ENCODE measurements at regions not wholly inside any gene's neighbourhood (a gene's known extent, or its start where the extent isn't known, plus 50 kb on each side); places are given as distances from the start of the nearest gene placed in this dataset.

DNA sequence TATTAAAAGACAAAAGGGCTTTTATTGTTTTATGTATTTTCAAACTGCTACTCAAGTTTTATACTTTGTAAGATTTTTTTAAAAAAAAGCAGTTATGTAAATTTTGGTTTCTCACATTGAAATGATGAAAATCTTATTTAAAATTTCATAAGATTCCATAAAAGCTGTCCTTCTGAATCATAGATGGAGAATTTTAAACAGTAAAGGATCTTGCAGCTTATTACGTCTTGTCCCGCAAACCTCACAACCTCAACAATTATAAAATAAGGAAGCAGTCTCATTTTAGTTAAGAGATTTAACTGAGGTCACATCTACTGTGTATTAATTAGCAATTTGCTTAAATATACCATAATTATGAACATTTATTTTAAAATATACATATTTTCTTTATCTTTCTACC is 581.0 kb upstream of the SPRY2 start:
- Histone ChIP-seq H3K27ac (replicated peaks) (no peak overlapping the region), H3K4me3 (replicated peaks; ENCODE audit: insufficient read depth, low read length) (no peak overlapping the region), H3K27me3 (ENCODE audit: insufficient read depth, poor library complexity, severe bottlenecking) (no peaks in the 10 kb centered on the region)
- TF ChIP-seq GABPA (IDR thresholded peaks at IDR 0.05; ENCODE audit: low read depth) = no peak
- TF ChIP-seq, protein P1, sequence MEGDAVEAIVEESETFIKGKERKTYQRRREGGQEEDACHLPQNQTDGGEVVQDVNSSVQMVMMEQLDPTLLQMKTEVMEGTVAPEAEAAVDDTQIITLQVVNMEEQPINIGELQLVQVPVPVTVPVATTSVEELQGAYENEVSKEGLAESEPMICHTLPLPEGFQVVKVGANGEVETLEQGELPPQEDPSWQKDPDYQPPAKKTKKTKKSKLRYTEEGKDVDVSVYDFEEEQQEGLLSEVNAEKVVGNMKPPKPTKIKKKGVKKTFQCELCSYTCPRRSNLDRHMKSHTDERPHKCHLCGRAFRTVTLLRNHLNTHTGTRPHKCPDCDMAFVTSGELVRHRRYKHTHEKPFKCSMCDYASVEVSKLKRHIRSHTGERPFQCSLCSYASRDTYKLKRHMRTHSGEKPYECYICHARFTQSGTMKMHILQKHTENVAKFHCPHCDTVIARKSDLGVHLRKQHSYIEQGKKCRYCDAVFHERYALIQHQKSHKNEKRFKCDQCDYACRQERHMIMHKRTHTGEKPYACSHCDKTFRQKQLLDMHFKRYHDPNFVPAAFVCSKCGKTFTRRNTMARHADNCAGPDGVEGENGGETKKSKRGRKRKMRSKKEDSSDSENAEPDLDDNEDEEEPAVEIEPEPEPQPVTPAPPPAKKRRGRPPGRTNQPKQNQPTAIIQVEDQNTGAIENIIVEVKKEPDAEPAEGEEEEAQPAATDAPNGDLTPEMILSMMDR (IDR thresholded peaks at IDR 0.05; ENCODE audit: insufficient read depth, low read length) = no peak
- TF ChIP-seq SPI1 (IDR thresholded peaks at IDR 0.05; ENCODE audit: borderline replicate concordance, low read depth) = no peak
- no peak for TF ChIP-seq POLR2AphosphoS5 (IDR thresholded peaks at IDR 0.05; ENCODE audit: low read depth)
- TF ChIP-seq, protein P2, sequence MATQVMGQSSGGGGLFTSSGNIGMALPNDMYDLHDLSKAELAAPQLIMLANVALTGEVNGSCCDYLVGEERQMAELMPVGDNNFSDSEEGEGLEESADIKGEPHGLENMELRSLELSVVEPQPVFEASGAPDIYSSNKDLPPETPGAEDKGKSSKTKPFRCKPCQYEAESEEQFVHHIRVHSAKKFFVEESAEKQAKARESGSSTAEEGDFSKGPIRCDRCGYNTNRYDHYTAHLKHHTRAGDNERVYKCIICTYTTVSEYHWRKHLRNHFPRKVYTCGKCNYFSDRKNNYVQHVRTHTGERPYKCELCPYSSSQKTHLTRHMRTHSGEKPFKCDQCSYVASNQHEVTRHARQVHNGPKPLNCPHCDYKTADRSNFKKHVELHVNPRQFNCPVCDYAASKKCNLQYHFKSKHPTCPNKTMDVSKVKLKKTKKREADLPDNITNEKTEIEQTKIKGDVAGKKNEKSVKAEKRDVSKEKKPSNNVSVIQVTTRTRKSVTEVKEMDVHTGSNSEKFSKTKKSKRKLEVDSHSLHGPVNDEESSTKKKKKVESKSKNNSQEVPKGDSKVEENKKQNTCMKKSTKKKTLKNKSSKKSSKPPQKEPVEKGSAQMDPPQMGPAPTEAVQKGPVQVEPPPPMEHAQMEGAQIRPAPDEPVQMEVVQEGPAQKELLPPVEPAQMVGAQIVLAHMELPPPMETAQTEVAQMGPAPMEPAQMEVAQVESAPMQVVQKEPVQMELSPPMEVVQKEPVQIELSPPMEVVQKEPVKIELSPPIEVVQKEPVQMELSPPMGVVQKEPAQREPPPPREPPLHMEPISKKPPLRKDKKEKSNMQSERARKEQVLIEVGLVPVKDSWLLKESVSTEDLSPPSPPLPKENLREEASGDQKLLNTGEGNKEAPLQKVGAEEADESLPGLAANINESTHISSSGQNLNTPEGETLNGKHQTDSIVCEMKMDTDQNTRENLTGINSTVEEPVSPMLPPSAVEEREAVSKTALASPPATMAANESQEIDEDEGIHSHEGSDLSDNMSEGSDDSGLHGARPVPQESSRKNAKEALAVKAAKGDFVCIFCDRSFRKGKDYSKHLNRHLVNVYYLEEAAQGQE (IDR thresholded peaks at IDR 0.05; ENCODE audit: insufficient replicate concordance, low read depth) = no peak
- DNase-seq (ENCODE audit: low read depth in 1 of 2, low spot score in 1 of 2) = no peak

DNA sequence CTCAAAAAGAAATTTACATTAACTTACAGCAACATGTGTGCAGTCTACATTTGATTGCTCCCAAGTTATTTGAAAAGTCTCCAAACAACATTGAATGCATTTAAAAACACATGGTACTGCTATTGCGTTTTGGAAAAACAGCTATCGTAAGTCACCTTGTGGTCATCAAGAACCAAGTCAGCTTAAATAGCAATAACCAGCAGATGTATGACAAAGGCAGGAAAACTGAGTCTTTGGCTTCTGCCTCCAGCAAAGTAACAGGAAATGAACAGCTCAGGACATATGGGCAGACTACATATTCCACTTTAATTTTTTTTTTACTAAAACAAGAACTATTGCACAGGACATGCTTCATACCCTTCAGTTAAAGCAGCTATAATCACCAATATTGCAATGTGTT is 580.6 kb upstream of the SPRY2 start:
- H3K27ac ChIP-seq (replicated peaks) = no peak overlapping the region
- no peak overlapping the region for H3K4me3 ChIP-seq (replicated peaks; ENCODE audit: insufficient read depth, low read length)
- no peak for DNase-seq (ENCODE audit: low read depth in 1 of 2, low spot score in 1 of 2)
- H3K27me3 ChIP-seq (ENCODE audit: insufficient read depth, poor library complexity, severe bottlenecking) = no peaks in the 10 kb centered on the region
- TF ChIP-seq GABPA (IDR thresholded peaks at IDR 0.05; ENCODE audit: low read depth) (no peak), SPI1 (IDR thresholded peaks at IDR 0.05; ENCODE audit: borderline replicate concordance, low read depth) (no peak), POLR2AphosphoS5 (IDR thresholded peaks at IDR 0.05; ENCODE audit: low read depth) (no peak)
- TF ChIP-seq, protein P2 (IDR thresholded peaks at IDR 0.05; ENCODE audit: insufficient replicate concordance, low read depth) = no peak
- TF ChIP-seq, protein P1 (IDR thresholded peaks at IDR 0.05; ENCODE audit: insufficient read depth, low read length) = no peak

DNA sequence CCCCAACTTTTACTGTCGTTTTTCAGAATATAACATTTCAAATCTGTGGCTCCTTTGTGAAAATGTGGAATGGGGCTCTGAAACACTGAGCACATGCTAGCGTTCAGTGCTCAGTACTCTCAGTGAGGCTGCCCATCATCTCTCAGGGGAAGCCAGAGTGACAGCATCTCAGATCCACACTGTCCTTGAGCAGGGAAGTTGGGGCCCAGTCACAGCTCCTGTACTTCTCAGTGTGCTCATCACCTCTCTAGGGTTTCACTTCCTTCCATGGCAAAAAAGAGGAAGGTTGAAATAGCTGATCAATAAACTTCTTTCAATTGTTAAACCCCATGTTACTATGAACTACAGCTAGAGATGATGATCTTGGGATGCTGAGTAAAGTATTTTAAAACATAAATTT is 565.9 kb upstream of the SPRY2 start:
- TF ChIP-seq POLR2AphosphoS5 (IDR thresholded peaks at IDR 0.05; ENCODE audit: low read depth) = no peak
- TF ChIP-seq SPI1 (IDR thresholded peaks at IDR 0.05; ENCODE audit: borderline replicate concordance, low read depth) = peak; percentile 3; the same call in 1 of the 2 replicates
- Histone ChIP-seq H3K4me3 (replicated peaks; ENCODE audit: insufficient read depth, low read length) (no peak overlapping the region), H3K27ac (replicated peaks) (no peak overlapping the region), H3K27me3 (ENCODE audit: insufficient read depth, poor library complexity, severe bottlenecking) (no peaks in the 10 kb centered on the region)
- DNase-seq (ENCODE audit: low read depth in 1 of 2, low spot score in 1 of 2) = no peak

DNA sequence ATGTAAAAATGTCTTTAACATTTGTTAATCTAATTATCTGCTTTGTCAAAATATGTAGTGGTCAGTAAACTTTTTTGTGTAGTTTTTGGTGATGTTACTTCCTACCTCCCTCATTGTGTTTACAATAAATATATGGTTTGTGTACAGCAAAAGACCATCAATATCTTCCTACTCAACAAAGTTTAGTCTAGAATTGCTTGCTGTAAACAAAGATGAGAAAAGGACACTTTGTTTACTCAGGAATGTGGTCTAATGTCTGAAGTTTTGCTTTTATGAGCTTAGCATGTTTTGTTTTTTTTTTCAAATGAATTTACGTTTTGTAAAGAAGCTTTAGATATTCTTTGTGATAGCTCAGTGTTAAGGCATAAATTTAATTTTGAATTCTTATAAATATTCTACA is 563.5 kb upstream of the SPRY2 start:
- no peak overlapping the region for H3K27ac ChIP-seq (replicated peaks)
- TF ChIP-seq, protein P1 (IDR thresholded peaks at IDR 0.05; ENCODE audit: insufficient read depth, low read length) = no peak
- TF ChIP-seq POLR2AphosphoS5 (IDR thresholded peaks at IDR 0.05; ENCODE audit: low read depth) (no peak), GABPA (IDR thresholded peaks at IDR 0.05; ENCODE audit: low read depth) (no peak), SPI1 (IDR thresholded peaks at IDR 0.05; ENCODE audit: borderline replicate concordance, low read depth) (no peak)
- TF ChIP-seq, protein P2 (IDR thresholded peaks at IDR 0.05; ENCODE audit: insufficient replicate concordance, low read depth) = no peak
- DNase-seq (ENCODE audit: low read depth in 1 of 2, low spot score in 1 of 2) = no peak
- H3K27me3 ChIP-seq (ENCODE audit: insufficient read depth, poor library complexity, severe bottlenecking) = no peaks in the 10 kb centered on the region
- H3K4me3 ChIP-seq (replicated peaks; ENCODE audit: insufficient read depth, low read length) = no peak overlapping the region

All from HL-60 (cell line).